ENCODE measurements at regions not wholly inside any gene's neighbourhood (a gene's known extent, or its start where the extent isn't known, plus 50 kb on each side); places are given as distances from the start of the nearest gene placed in this dataset.

GRCh38 chr15:66994927-66995656 lies 70.3 kb upstream of the SMAD3 start:
- TF ChIP-seq POLR2AphosphoS5 (IDR thresholded peaks at IDR 0.05; ENCODE audit: low read depth) (no peak), CTCF (conservative IDR thresholded peaks at IDR 0.05; ENCODE audit: low read depth in 2 of 2) (no peak), EZH2 (IDR thresholded peaks at IDR 0.05; ENCODE audit: low read depth, unreplicated experiment) (no peak), JUNB (IDR thresholded peaks at IDR 0.05; ENCODE audit: unreplicated experiment) (no peak), EZH2phosphoT487 (IDR thresholded peaks at IDR 0.05; ENCODE audit: unreplicated experiment) (no peak)

Measured in GM23338 (cell line).